ENCODE measurements at regions not wholly inside any gene's neighbourhood (a gene's known extent, or its start where the extent isn't known, plus 50 kb on each side); places are given as distances from the start of the nearest gene placed in this dataset.
A peak's percentile ranks its signal among the peaks of the same experiment; 100 is the strongest.

DNA sequence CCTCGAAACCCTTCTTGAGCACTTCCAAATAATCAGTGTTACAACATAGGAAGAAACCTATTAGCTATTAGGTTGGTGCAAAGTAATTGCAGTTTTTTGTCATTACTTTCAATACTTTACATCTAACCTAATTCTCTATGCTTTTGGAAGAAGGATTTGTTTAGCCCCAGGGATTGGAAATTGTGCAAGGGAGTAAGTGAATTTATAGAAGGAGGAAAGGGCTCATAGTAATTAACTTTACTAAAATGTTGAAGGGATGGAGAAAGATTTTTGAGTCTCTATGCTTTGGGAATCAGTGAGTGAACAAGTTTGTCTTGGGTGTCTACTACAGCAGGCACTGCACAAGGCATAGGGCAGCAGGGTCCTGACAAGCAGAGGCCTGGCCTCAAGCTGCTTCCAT lies 261.1 kb downstream of the EN1 start:
- Histone ChIP-seq H3K9me3 (ENCODE audit: low read depth, low read length) (no peaks in the 10 kb centered on the region), H3K27me3 (ENCODE audit: insufficient read depth, low read length) (peaks cover 5% of the 10 kb centered on the region), H4K20me1 (ENCODE audit: insufficient read depth, low read length) (no peaks in the 10 kb centered on the region), H2AFZ (ENCODE audit: low read length) (no peak overlapping the region), H3K36me3 (ENCODE audit: insufficient read depth, low read length) (no peaks in the 10 kb centered on the region), H3K4me1 (ENCODE audit: insufficient read depth, low read length) (no peaks in the 10 kb centered on the region), H3K27ac (ENCODE audit: low read depth, low read length) (no peak overlapping the region), H3K4me3 (ENCODE audit: insufficient read depth, low read length) (no peak overlapping the region), H3K4me2 (ENCODE audit: insufficient read depth, low read length) (no peak overlapping the region), H3K79me2 (ENCODE audit: insufficient read depth, low read length) (no peaks in the 10 kb centered on the region)
- peak; percentile 65 for DNase-seq (ENCODE audit: insufficient read length, low spot score, missing footprints)
- TF ChIP-seq, protein P1, sequence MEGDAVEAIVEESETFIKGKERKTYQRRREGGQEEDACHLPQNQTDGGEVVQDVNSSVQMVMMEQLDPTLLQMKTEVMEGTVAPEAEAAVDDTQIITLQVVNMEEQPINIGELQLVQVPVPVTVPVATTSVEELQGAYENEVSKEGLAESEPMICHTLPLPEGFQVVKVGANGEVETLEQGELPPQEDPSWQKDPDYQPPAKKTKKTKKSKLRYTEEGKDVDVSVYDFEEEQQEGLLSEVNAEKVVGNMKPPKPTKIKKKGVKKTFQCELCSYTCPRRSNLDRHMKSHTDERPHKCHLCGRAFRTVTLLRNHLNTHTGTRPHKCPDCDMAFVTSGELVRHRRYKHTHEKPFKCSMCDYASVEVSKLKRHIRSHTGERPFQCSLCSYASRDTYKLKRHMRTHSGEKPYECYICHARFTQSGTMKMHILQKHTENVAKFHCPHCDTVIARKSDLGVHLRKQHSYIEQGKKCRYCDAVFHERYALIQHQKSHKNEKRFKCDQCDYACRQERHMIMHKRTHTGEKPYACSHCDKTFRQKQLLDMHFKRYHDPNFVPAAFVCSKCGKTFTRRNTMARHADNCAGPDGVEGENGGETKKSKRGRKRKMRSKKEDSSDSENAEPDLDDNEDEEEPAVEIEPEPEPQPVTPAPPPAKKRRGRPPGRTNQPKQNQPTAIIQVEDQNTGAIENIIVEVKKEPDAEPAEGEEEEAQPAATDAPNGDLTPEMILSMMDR (IDR thresholded peaks at IDR 0.05; ENCODE audit: extremely low read depth, low read depth, low read length), result no peak

DNA sequence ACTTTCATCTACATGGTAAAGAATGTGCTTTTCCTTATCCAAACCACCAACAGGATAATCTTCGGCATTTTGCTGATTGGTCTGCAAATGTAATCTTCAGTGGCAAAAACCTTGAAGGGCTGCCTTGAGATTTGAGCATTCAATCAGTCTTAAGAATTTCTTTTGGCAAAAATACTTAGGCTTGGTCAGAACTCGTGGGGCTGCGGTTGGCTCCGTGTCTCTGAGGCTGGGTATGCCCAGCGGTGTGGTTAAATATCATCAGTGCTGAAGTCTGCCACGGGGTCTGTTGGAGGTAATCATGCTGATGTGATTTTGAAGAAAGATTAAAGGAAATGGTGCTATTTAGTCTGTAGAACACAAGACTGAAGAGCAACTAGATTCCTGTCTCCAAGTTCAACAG lies 262.6 kb downstream of the EN1 start:
- Histone ChIP-seq H2AFZ (ENCODE audit: low read length) (no peak overlapping the region), H3K27me3 (ENCODE audit: insufficient read depth, low read length) (peaks cover 5% of the 10 kb centered on the region), H3K79me2 (ENCODE audit: insufficient read depth, low read length) (no peaks in the 10 kb centered on the region), H3K9me3 (ENCODE audit: low read depth, low read length) (no peaks in the 10 kb centered on the region), H3K4me3 (ENCODE audit: insufficient read depth, low read length) (no peak overlapping the region), H3K4me2 (ENCODE audit: insufficient read depth, low read length) (no peak overlapping the region), H3K27ac (ENCODE audit: low read depth, low read length) (no peak overlapping the region), H3K4me1 (ENCODE audit: insufficient read depth, low read length) (no peaks in the 10 kb centered on the region), H3K36me3 (ENCODE audit: insufficient read depth, low read length) (no peaks in the 10 kb centered on the region), H4K20me1 (ENCODE audit: insufficient read depth, low read length) (no peaks in the 10 kb centered on the region)
- no peak for DNase-seq (ENCODE audit: insufficient read length, low spot score, missing footprints)
- TF ChIP-seq, protein P1 (IDR thresholded peaks at IDR 0.05; ENCODE audit: extremely low read depth, low read depth, low read length), result no peak

DNA sequence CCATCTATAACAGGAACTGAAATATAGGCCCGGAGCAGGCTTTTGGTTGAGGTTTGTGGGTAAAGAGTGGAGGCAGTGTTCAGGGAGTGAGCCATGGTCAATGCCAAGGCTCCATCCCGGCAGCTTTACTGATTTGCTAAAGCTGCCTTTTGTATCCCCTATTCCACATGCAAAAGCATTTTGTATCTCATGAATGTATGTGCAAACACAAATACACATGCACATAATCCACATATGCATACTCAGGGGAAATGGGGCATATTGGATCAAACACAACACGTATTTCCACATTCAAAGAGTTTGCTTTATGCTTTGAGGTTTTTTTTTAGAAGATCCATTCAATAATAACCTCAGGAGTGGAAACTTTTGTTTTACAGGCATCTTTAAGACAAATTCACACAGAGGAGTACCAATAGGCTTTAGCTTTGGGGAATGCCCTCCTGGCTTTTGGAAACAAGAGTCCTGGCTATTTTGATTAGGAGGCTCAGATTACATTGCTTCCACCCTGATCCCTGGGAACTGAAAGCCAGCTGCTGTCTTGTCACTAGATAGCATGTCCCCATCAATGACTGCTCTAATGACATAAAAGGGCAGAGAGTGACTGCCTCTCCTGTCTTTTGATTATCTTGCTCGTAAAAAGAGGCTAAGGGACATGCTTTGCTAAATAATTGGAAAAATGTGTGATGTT lies 263.2 kb downstream of the EN1 start:
- H2AFZ ChIP-seq (ENCODE audit: low read length), result no peak overlapping the region
- no peaks in the 10 kb centered on the region for H3K9me3 ChIP-seq (ENCODE audit: low read depth, low read length)
- H3K4me3 ChIP-seq (ENCODE audit: insufficient read depth, low read length), result no peak overlapping the region
- H3K27ac ChIP-seq (ENCODE audit: low read depth, low read length), result no peak overlapping the region
- no peaks in the 10 kb centered on the region for H3K79me2 ChIP-seq (ENCODE audit: insufficient read depth, low read length)
- H3K4me2 ChIP-seq (ENCODE audit: insufficient read depth, low read length), result no peak overlapping the region
- H3K27me3 ChIP-seq (ENCODE audit: insufficient read depth, low read length), result peaks cover 5% of the 10 kb centered on the region
- H3K36me3 ChIP-seq (ENCODE audit: insufficient read depth, low read length), result no peaks in the 10 kb centered on the region
- no peaks in the 10 kb centered on the region for H3K4me1 ChIP-seq (ENCODE audit: insufficient read depth, low read length)
- TF ChIP-seq, protein P1 (IDR thresholded peaks at IDR 0.05; ENCODE audit: extremely low read depth, low read depth, low read length), result no peak
- DNase-seq (ENCODE audit: insufficient read length, low spot score, missing footprints), result no peak
- H4K20me1 ChIP-seq (ENCODE audit: insufficient read depth, low read length), result no peaks in the 10 kb centered on the region

DNA sequence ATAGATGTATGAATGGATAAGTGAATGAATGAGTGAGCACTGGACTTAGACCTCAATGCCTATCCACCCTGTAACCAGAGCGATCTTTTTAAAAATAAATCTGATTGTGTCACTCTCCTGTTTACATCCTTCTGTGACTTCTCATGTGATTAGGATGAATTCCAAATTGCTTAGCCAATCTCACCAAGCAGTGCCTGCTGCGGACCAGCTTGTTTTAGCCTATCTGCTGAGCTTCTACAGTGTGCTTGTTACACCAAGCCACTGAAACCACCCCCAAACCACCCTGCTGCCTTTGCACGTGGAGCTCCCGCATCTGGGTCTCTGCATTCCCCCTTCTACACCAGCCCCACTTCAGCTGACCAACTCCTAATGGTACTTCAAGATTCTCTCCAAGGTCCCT lies 265.4 kb downstream of the EN1 start:
- Histone ChIP-seq H3K4me1 (ENCODE audit: insufficient read depth, low read length) (no peaks in the 10 kb centered on the region), H3K4me3 (ENCODE audit: insufficient read depth, low read length) (no peak overlapping the region), H3K4me2 (ENCODE audit: insufficient read depth, low read length) (no peak overlapping the region), H3K79me2 (ENCODE audit: insufficient read depth, low read length) (no peaks in the 10 kb centered on the region), H3K27ac (ENCODE audit: low read depth, low read length) (no peak overlapping the region), H3K9me3 (ENCODE audit: low read depth, low read length) (no peaks in the 10 kb centered on the region), H2AFZ (ENCODE audit: low read length) (no peak overlapping the region), H4K20me1 (ENCODE audit: insufficient read depth, low read length) (no peaks in the 10 kb centered on the region), H3K36me3 (ENCODE audit: insufficient read depth, low read length) (no peaks in the 10 kb centered on the region), H3K27me3 (ENCODE audit: insufficient read depth, low read length) (peaks cover 5% of the 10 kb centered on the region)
- TF ChIP-seq, protein P1 (IDR thresholded peaks at IDR 0.05; ENCODE audit: extremely low read depth, low read depth, low read length), result no peak
- no peak for DNase-seq (ENCODE audit: insufficient read length, low spot score, missing footprints)
